HCT116 (cell line): ENCODE measurements at regions not wholly inside any gene's neighbourhood (a gene's known extent, or its start where the extent isn't known, plus 50 kb on each side); places are given as distances from the start of the nearest gene placed in this dataset.

Source experiments
- ATAC-seq: fragments of 200-7000 bp; cut with Tn5 transposase; 2 replicates; pipeline ENCODE4 v1.9.1; 2020; ENCODE audit warnings: mild to moderate bottlenecking, moderate library complexity
- BruUV-seq: library from RNA; stranded (reverse); fragments of 400-500 nt; replicated peaks from 2 replicates; lab custom pipeline; 2021; lab: Mats Ljungman, UMichigan
- CTCF ChIA-PET: fragments of 300-600 bp; sonication (Branson Sonifier 250); formaldehyde crosslinking; loops from one replicate; lab custom pipeline; 2021; ENCODE audit warnings: antibody characterized with exemption; lab: Charles Lee
- POLR2A ChIA-PET: fragments of 300-600, 350-600 bp; sonication (Branson Sonifier 250); formaldehyde crosslinking; loops from one replicate; lab custom pipeline; 2021; ENCODE audit warnings: antibody characterized with exemption; lab: Charles Lee
- RAD21 ChIA-PET, 2 experiments: fragments of 300-600 bp; sonication (Branson Sonifier 250); formaldehyde crosslinking; loops; one replicate each; lab custom pipeline; 2023; ENCODE audit warnings: low total read pairs in 2 of 2; ENCODE audit not compliant: uncharacterized antibody in 2 of 2, unreplicated experiment in 2 of 2, low non-redundant PET in 1 of 2; lab: Charles Lee
- DNase-seq: peaks from one replicate; pipeline ENCODE4 v3.0.0-alpha.2; 2010; ENCODE audit warnings: low read depth, low spot score
- H2AFZ ChIP-seq: fragments of 200-600 bp; shearing (Covaris generic), sonication (generic); 2 replicates; pipeline ENCODE4 v1.6.1; 2017; ENCODE audit warnings: low read depth, mixed run types, mixed read lengths, antibody characterized with exemption, low read length; ENCODE audit not compliant: poor library complexity, severe bottlenecking
- H3K27ac ChIP-seq: 2 replicates; pipeline ENCODE4 v1.5.1; 2012; ENCODE audit warnings: low read depth, low read length
- H3K27me3 ChIP-seq: fragments of 200-600 bp; sonication (generic); 2 replicates; pipeline ENCODE4 v1.6.1; 2016; ENCODE audit warnings: mixed run types, low read length, mixed read lengths; ENCODE audit not compliant: insufficient read depth
- H3K36me3 ChIP-seq, 2 experiments: fragments of 200-500 bp in 1 of 2; fragments of 200-600 bp in 1 of 2; sonication (Bioruptor generic) in 1 of 2; sonication (generic) in 1 of 2; 2 replicates each; pipeline versions ENCODE4 v1.5.1 to v1.6.1; 2014 to 2016; ENCODE audit warnings: low read length in 2 of 2, inconsistent platforms in 1 of 2, mixed read lengths in 1 of 2, mixed run types in 1 of 2; ENCODE audit not compliant: insufficient read depth in 2 of 2, control insufficient read depth in 1 of 2
- H3K4me1 ChIP-seq, 2 experiments: fragments of 200-600 bp in 1 of 2; sonication (generic) in 1 of 2; 2 replicates each; pipeline versions ENCODE4 v1.5.1 to v1.6.1; 2012 to 2017; ENCODE audit warnings: low read length in 2 of 2, inconsistent platforms in 1 of 2, mild to moderate bottlenecking in 1 of 2, mixed read lengths in 1 of 2, mixed run types in 1 of 2, moderate library complexity in 1 of 2; ENCODE audit not compliant: insufficient read depth in 2 of 2, control insufficient read depth in 1 of 2
- H3K4me2 ChIP-seq: fragments of 200-600 bp; sonication (generic); 2 replicates; pipeline ENCODE4 v1.6.1; 2017; ENCODE audit warnings: mixed run types, low read length, mixed read lengths
- H3K4me3 ChIP-seq, 2 experiments: fragments of 200-600 bp in 1 of 2; sonication (generic) in 1 of 2; replicated peaks in 1 of 2; 2 replicates each; pipeline ENCODE4 v1.5.1; 2011 to 2016; ENCODE audit warnings: low read length in 2 of 2, control low read depth in 1 of 2, low read depth in 1 of 2, mild to moderate bottlenecking in 1 of 2, mixed read lengths in 1 of 2, mixed run types in 1 of 2
- H3K79me2 ChIP-seq: fragments of 200-600 bp; sonication (generic); 2 replicates; pipeline ENCODE4 v1.6.1; 2017; ENCODE audit warnings: mild to moderate bottlenecking, mixed run types, low read length, moderate library complexity, mixed read lengths; ENCODE audit not compliant: insufficient read depth
- H3K9ac ChIP-seq: fragments of 200-600 bp; sonication (generic); 2 replicates; pipeline ENCODE4 v1.6.1; 2016; ENCODE audit warnings: low read length, mixed read lengths
- H3K9me2 ChIP-seq: fragments of 200-600 bp; sonication (generic), shearing (Covaris generic); 2 replicates; pipeline ENCODE4 v1.6.1; 2017; ENCODE audit warnings: mixed run types, mild to moderate bottlenecking, moderate library complexity; ENCODE audit not compliant: insufficient read depth
- H3K9me3 ChIP-seq, 2 experiments: fragments of 200-500 bp in 1 of 2; fragments of 200-600 bp in 1 of 2; sonication (Bioruptor generic) in 1 of 2; sonication (generic) in 1 of 2; 2 replicates each; pipeline ENCODE4 v1.6.1; 2014 to 2017; ENCODE audit warnings: low read length in 2 of 2, mixed read lengths in 2 of 2, inconsistent platforms in 1 of 2, low read depth in 1 of 2, mild to moderate bottlenecking in 1 of 2, mixed run types in 1 of 2, moderate library complexity in 1 of 2; ENCODE audit not compliant: control insufficient read depth in 1 of 2, insufficient read depth in 1 of 2
- H4K20me1 ChIP-seq: fragments of 200-600 bp; sonication (generic), shearing (Covaris generic); 2 replicates; pipeline ENCODE4 v1.6.1; 2017; ENCODE audit warnings: mixed run types, mild to moderate bottlenecking, moderate library complexity; ENCODE audit not compliant: insufficient read depth
- CBX3 ChIP-seq: IDR thresholded peaks from 2 replicates; pipeline ENCODE4 v1.6.1; 2012; ENCODE audit warnings: low read depth
- CTCF ChIP-seq, 3 experiments: fragments of 200-600 bp in 1 of 3; sonication (generic) in 1 of 3; IDR thresholded peaks in 2 of 3; conservative IDR thresholded peaks in 1 of 3; 2 replicates each; pipeline ENCODE4 v1.5.1; 2012 to 2017; ENCODE audit warnings: low read depth in 2 of 3, low read length in 2 of 3, antibody characterized with exemption in 1 of 3, borderline replicate concordance in 1 of 3, control low read depth in 1 of 3, mild to moderate bottlenecking in 1 of 3, mixed read lengths in 1 of 3, mixed run types in 1 of 3, moderate library complexity in 1 of 3; ENCODE audit not compliant: insufficient read depth in 1 of 3
- ELF1 ChIP-seq: IDR thresholded peaks from 2 replicates; pipeline ENCODE4 v1.6.1; 2012; ENCODE audit warnings: low read depth, borderline replicate concordance
- FOSL1 ChIP-seq: IDR thresholded peaks from 2 replicates; pipeline ENCODE4 v1.6.1; 2012; ENCODE audit warnings: low read depth
- JUND ChIP-seq: IDR thresholded peaks from 2 replicates; pipeline ENCODE4 v1.6.1; 2012
- MAX ChIP-seq: IDR thresholded peaks from 2 replicates; pipeline ENCODE4 v1.6.1; 2012
- POLR2A ChIP-seq: IDR thresholded peaks from 2 replicates; pipeline ENCODE4 v1.7.0; 2011; ENCODE audit warnings: borderline replicate concordance; ENCODE audit not compliant: insufficient read depth, insufficient read length; ENCODE audit errors: extremely low read depth
- RAD21 ChIP-seq: IDR thresholded peaks from 2 replicates; pipeline ENCODE4 v1.6.1; 2012; ENCODE audit warnings: low read depth, mild to moderate bottlenecking
- REST ChIP-seq: IDR thresholded peaks from 2 replicates; pipeline ENCODE4 v1.6.1; 2012; ENCODE audit warnings: low read depth
- TCF7L2 ChIP-seq: IDR thresholded peaks from 2 replicates; pipeline ENCODE4 v1.7.0; 2011; ENCODE audit warnings: borderline replicate concordance, inconsistent platforms; ENCODE audit not compliant: insufficient read depth, insufficient read length; ENCODE audit errors: extremely low read depth
- ZBTB33 ChIP-seq: IDR thresholded peaks from 2 replicates; pipeline ENCODE4 v1.6.1; 2011; ENCODE audit warnings: mild to moderate bottlenecking, low read length, moderate library complexity; ENCODE audit not compliant: insufficient replicate concordance; ENCODE audit errors: extremely low read depth
- ZFX ChIP-seq: fragments of 450-650 bp; IDR thresholded peaks from 2 replicates; pipeline ENCODE4 v1.6.1; 2017
- intact Hi-C: fragments of 100-400 bp; cut with micrococcal nuclease; formaldehyde crosslinking; loops from 2 replicates; pipeline ENCODE4 v1.10.0; 2022

GRCh38 chr3:53426918-53427317 is 67.5 kb upstream of the CACNA1D start:
- Histone ChIP-seq H3K4me3 (no peak overlapping the region), H3K9ac (no peak overlapping the region), H3K79me2 (no peaks in the 10 kb centered on the region), H4K20me1 (no peaks in the 10 kb centered on the region), H2AFZ (no peak overlapping the region), H3K4me2 (no peak overlapping the region), H3K9me3 (no peaks in the 10 kb centered on the region), H3K9me2 (no peaks in the 10 kb centered on the region), H3K36me3 (no peaks in the 10 kb centered on the region), H3K27me3 (peaks cover 30% of the 10 kb centered on the region), H3K4me1 (no peaks in the 10 kb centered on the region)
- DNase-seq (no peak), ATAC-seq (peak; percentile 38; the same call in 1 of the 2 replicates)
- ChIA-PET POLR2A (no interaction called here), RAD21 (no interaction called here), CTCF (no interaction called here)
- intact Hi-C loops, result no loop called here
- no TSS peak for BruUV-seq
- peak; percentile 39 for TF ChIP-seq RAD21
- no peak for TF ChIP-seq MAX
- no peak for TF ChIP-seq FOSL1
- TF ChIP-seq CTCF (IDR thresholded peaks at IDR 0.05 in 2 of 3, conservative IDR thresholded peaks at IDR 0.05 in 1 of 3; ENCODE audit: borderline replicate concordance in 1 of 3, insufficient read depth in 1 of 3, low read depth in 2 of 3, low read length in 2 of 3), result peak; percentile 7 to 40 (median 14); a peak in 3 of 6 replicates
- TF ChIP-seq, all 23 proteins: peak for 2
- H3K27ac ChIP-seq, result no peak overlapping the region

- Histone ChIP-seq H3K9me3 (no peaks in the 10 kb centered on the region), H3K79me2 (no peaks in the 10 kb centered on the region), H2AFZ (no peak overlapping the region), H3K4me2 (no peak overlapping the region), H3K27me3 (peaks cover 36% of the 10 kb centered on the region), H3K36me3 (no peaks in the 10 kb centered on the region), H3K9me2 (no peaks in the 10 kb centered on the region), H3K27ac (no peak overlapping the region), H3K4me3 (no peak overlapping the region), H3K4me1 (no peaks in the 10 kb centered on the region), H4K20me1 (no peaks in the 10 kb centered on the region), H3K9ac (no peak overlapping the region)
- POLR2A ChIA-PET, result no interaction called here
- no TSS peak for BruUV-seq
- RAD21 ChIA-PET, result no interaction called here
- intact Hi-C loops, result no loop called here
- ATAC-seq, result no peak
- CTCF ChIA-PET, result interaction anchor here (1.2 kb wide), 1 partner anchor 232 kb away, joined by 3 read pairs; no protein-coding TSS in a partner anchor
- DNase-seq, result no peak
- TF ChIP-seq POLR2A (no peak), ELF1 (no peak), MAX (no peak), RAD21 (no peak), JUND (no peak), FOSL1 (no peak), ZBTB33 (no peak), TCF7L2 (no peak), REST (no peak), CBX3 (no peak), ZFX (no peak)
Observed at GRCh38 chr3:53436828-53437227, 57.6 kb upstream of the CACNA1D start.
